ENCODE measurements at regions not wholly inside any gene's neighbourhood (a gene's known extent, or its start where the extent isn't known, plus 50 kb on each side); places are given as distances from the start of the nearest gene placed in this dataset.
"Not testable (repeated sequence)": the region's sequence is repeated elsewhere in the genome, so short reads cannot be mapped to it uniquely, and the experiment has no call there.

- Mint-ChIP-seq H3K4me1 (no peaks in the 10 kb centered on the region), H3K4me3 (no peak overlapping the region), H3K27me3 (no peaks in the 10 kb centered on the region), H3K9me3 (peaks cover 6 to 10% of the 10 kb centered on the region in 2 donors), H3K27ac (no peak overlapping the region), H3K36me3 (no peaks in the 10 kb centered on the region)
- ATAC-seq (replicated peaks) (no peak), DNase-seq (no peak)
Observed at GRCh38 chr13:85197431-85197830, 601.8 kb downstream of the SLITRK6 start.

- peaks cover 4% of the 10 kb centered on the region in 2 donors for H3K9me3 Mint-ChIP-seq
- no peak overlapping the region for H3K4me3 Mint-ChIP-seq
- no peaks in the 10 kb centered on the region for H3K36me3 Mint-ChIP-seq
- no peaks in the 10 kb centered on the region for H3K27me3 Mint-ChIP-seq
- DNase-seq = no peak
- no peaks in the 10 kb centered on the region for H3K4me1 Mint-ChIP-seq
- H3K27ac Mint-ChIP-seq = no peak overlapping the region
- ATAC-seq (replicated peaks) = no peak
Observed at GRCh38 chr13:85194482-85194881, 604.7 kb downstream of the SLITRK6 start.

DNA sequence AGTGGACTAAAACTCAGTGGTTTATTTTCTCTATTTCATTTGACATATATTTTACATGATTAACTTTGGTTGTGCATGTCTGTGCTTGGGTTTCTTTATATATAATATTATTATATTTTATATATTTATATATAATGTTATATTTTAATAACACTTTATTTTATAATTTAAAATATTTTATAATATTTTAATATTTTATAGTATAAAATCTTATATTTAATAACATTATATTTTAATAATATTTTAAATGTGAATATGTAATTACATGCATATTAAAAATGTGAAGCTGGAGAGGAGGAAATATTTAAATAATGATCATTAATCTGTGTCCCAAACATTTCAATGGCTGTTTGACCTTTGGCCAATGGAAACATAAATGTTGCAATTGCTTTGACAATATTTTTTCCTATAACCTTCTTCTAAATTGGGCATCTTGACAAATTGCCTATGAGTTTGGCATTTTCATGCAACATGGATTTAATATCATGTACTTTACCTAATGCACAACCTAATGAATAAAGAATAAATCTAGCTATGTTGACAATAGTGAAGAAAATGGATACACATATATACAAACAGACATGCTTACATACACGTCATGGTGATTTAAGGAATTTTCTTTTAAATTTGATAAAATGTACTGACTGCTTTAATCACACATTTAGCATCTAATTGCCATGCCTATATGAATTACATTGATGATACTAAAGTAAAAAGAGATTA, 607.1 kb downstream of the SLITRK6 start:
- no peaks in the 10 kb centered on the region for H3K36me3 Mint-ChIP-seq
- H3K27ac Mint-ChIP-seq = no peak overlapping the region
- H3K4me3 Mint-ChIP-seq = no peak overlapping the region
- no peaks in the 10 kb centered on the region for H3K27me3 Mint-ChIP-seq
- DNase-seq (no peak), ATAC-seq (replicated peaks) (no peak)
- no peaks in the 10 kb centered on the region for H3K4me1 Mint-ChIP-seq
- H3K9me3 Mint-ChIP-seq = peaks cover 0 to 3% of the 10 kb centered on the region in 2 donors

- Mint-ChIP-seq H3K9me3 (peaks cover 3 to 5% of the 10 kb centered on the region in 2 donors), H3K4me3 (no peak overlapping the region), H3K4me1 (no peaks in the 10 kb centered on the region), H3K36me3 (no peaks in the 10 kb centered on the region), H3K27me3 (no peaks in the 10 kb centered on the region), H3K27ac (no peak overlapping the region)
- no peak for DNase-seq
- no peak for ATAC-seq (replicated peaks)
Observed at GRCh38 chr13:85186356-85187045, 612.7 kb downstream of the SLITRK6 start.

DNA sequence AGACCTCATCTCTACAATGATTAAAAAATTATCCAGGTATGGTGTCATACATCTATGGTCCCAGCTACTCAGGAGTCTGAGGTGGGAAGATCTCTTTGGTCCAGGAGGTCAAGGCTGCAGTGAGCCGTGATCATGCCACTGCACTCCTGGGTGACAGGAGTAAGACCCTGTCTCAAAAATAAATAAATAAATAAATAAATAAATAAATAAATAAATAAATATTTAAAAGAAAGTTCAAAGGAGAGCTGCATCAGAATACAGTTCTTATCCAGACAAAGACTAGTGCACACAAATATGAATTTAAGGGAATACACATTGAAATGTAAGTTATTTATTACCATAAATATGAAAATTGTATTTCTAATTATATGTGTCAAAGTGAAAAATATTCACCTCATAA, 624.9 kb downstream of the SLITRK6 start:
- H3K9me3 Mint-ChIP-seq = peaks cover 6 to 7% of the 10 kb centered on the region in 2 donors

DNA sequence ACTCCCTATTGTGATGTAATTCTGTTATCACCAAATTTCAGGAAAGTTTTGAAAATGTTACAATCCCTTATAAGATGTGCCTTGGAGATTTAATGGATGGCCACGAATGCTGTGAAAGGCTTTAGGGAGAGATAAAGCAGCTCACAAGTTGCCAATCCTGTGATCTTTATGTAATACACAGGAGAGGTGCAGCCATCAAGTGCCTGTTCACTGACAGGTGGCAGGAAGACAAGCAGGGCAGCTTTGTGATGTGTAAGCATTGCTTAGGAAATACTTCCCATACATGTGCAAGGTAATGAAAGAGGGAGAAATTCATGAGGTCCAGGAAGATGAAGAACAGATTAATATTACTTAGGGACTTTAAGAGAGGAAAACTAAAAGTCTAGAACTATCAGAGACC, 628.8 kb downstream of the SLITRK6 start:
- DNase-seq = no peak
- Mint-ChIP-seq H3K27me3 (no peaks in the 10 kb centered on the region), H3K9me3 (peaks cover 0 to 3% of the 10 kb centered on the region in 2 donors), H3K4me1 (no peaks in the 10 kb centered on the region), H3K36me3 (no peaks in the 10 kb centered on the region), H3K27ac (no peak overlapping the region), H3K4me3 (no peak overlapping the region)
- ATAC-seq (replicated peaks) = no peak

More for the DNA sequence above, 624.9 kb downstream of the SLITRK6 start:
- H3K27me3 Mint-ChIP-seq = no peaks in the 10 kb centered on the region
- no peak overlapping the region for H3K27ac Mint-ChIP-seq
- no peak overlapping the region for H3K4me3 Mint-ChIP-seq
- DNase-seq (no peak), ATAC-seq (replicated peaks) (no peak)
- H3K36me3 Mint-ChIP-seq = no peaks in the 10 kb centered on the region
- H3K4me1 Mint-ChIP-seq = no peaks in the 10 kb centered on the region

GRCh38 chr13:85166891-85167290, 632.3 kb downstream of the SLITRK6 start:
- H3K9me3 Mint-ChIP-seq = peaks cover 12 to 13% of the 10 kb centered on the region in 2 donors
- no peak overlapping the region for H3K27ac Mint-ChIP-seq
- H3K27me3 Mint-ChIP-seq = no peaks in the 10 kb centered on the region
- no peaks in the 10 kb centered on the region for H3K36me3 Mint-ChIP-seq
- no peaks in the 10 kb centered on the region for H3K4me1 Mint-ChIP-seq
- ATAC-seq (replicated peaks) (no peak), DNase-seq (no peak)
- no peak overlapping the region for H3K4me3 Mint-ChIP-seq

DNA sequence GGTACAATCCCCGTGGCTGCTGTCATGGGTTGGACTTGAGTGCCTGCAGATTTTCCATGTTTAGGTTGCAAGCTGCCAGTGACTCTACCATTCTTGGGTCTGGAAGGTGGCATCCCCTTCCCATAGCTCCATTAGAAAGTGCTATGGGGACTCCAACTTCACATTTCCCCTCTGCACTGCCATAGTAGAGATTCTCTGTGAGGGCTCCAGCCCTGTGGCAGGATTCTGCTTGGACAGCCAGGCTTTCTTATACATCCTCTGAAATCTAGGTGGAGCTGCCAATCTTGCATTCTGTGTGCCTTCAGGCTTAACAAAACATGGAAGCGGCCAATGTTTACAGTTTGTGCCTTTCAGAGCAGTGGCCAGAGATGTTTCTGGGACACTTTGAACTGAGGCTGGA, 636.2 kb downstream of the SLITRK6 start:
- no peaks in the 10 kb centered on the region for H3K36me3 Mint-ChIP-seq
- no peak for DNase-seq

GRCh38 chr13:85148009-85148408, 651.2 kb downstream of the SLITRK6 start:
- DNase-seq (no peak), ATAC-seq (replicated peaks) (no peak)
- Mint-ChIP-seq H3K36me3 (no peaks in the 10 kb centered on the region), H3K4me1 (no peaks in the 10 kb centered on the region), H3K9me3 (peaks cover 3% of the 10 kb centered on the region in 2 donors), H3K4me3 (no peak overlapping the region), H3K27me3 (no peaks in the 10 kb centered on the region), H3K27ac (no peak overlapping the region)

More for the DNA sequence above, 636.2 kb downstream of the SLITRK6 start:
- Mint-ChIP-seq H3K9me3 (peaks cover 9 to 14% of the 10 kb centered on the region in 2 donors), H3K27ac (no peak overlapping the region), H3K27me3 (no peaks in the 10 kb centered on the region), H3K4me3 (no peak overlapping the region), H3K4me1 (no peaks in the 10 kb centered on the region)
- no peak for ATAC-seq (replicated peaks)

DNA sequence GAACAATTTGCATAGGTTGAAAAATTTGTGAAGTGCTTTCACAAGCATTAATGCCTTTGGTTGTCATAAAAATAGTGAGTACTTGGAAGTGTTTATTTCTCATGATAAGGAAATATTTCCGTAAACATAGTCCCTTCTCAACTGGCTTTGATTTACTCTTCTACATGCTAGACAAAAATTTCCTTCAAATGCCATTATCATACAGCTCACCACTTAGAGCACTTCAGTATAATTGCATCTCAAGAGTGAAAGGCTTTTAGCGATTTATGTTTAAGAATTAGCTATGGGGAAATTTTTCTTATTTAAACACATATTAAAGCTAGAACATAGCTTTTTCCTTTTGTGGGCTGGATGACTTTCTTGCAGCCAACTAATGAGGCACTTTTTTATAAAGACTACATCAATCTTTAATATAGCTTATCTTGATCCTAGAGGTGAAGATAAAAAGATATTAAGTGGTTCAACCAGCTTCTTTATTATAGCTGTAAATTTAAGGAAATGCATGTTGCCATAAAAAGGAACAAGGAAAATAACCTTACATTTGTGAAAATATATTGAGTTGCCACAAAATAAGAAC, 656.8 kb downstream of the SLITRK6 start:
- no peak for DNase-seq
- Mint-ChIP-seq H3K9me3 (peaks cover 0 to 4% of the 10 kb centered on the region in 2 donors), H3K36me3 (no peaks in the 10 kb centered on the region), H3K4me3 (no peak overlapping the region), H3K27me3 (no peaks in the 10 kb centered on the region), H3K4me1 (no peaks in the 10 kb centered on the region), H3K27ac (no peak overlapping the region)
- ATAC-seq (replicated peaks) = no peak

DNA sequence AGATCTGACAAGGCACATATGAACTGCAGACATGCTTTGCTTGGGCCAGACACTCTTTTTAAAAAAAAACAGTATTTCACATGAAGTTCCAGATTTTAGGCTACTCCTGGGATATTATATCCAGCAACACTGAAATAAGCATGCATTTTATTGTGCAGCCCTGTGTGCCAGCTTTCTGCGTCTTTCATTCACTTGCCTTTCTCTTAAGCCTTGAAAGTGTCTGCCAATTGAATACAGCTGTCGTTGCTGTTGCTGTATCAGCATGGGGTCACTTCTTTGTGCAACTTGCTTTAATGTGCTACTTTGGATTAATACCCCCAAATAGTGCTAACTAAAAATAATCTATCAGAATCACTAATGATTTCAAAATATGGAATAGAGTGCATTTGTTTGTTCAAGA, 657.8 kb downstream of the SLITRK6 start:
- H3K9me3 Mint-ChIP-seq = peaks cover 0 to 4% of the 10 kb centered on the region in 2 donors
- no peak overlapping the region for H3K4me3 Mint-ChIP-seq
- no peaks in the 10 kb centered on the region for H3K36me3 Mint-ChIP-seq
- H3K27ac Mint-ChIP-seq = no peak overlapping the region
- ATAC-seq (replicated peaks) = no peak
- no peaks in the 10 kb centered on the region for H3K27me3 Mint-ChIP-seq
- DNase-seq = no peak
- no peaks in the 10 kb centered on the region for H3K4me1 Mint-ChIP-seq

DNA sequence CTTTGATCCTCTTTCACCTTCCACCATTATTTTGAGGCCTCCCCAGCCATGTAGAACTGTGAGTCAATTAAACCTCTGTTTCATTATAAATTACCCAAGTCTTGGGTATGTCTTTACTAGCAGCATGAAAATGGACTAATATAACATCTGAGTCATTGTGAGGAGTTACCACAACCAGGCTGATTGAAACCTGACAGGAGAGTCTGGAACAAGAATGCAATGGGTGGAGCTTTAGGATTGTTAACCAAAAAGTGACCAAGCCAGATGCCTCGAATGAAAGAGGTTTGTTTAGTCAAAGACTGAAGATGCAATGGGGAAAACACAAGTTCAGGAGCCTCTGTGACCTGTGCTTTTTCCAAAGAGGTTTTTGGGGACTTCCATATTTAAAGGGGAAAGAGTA, 659.0 kb downstream of the SLITRK6 start:
- no peaks in the 10 kb centered on the region for H3K4me1 Mint-ChIP-seq
- DNase-seq (no peak), ATAC-seq (replicated peaks) (no peak)
- no peak overlapping the region for H3K4me3 Mint-ChIP-seq
- H3K9me3 Mint-ChIP-seq = peaks cover 0 to 4% of the 10 kb centered on the region in 2 donors
- no peaks in the 10 kb centered on the region for H3K36me3 Mint-ChIP-seq
- no peak overlapping the region for H3K27ac Mint-ChIP-seq
- H3K27me3 Mint-ChIP-seq = no peaks in the 10 kb centered on the region

- Mint-ChIP-seq H3K27ac (no peak overlapping the region), H3K27me3 (no peaks in the 10 kb centered on the region), H3K9me3 (peaks cover 1 to 4% of the 10 kb centered on the region in 2 donors), H3K36me3 (no peaks in the 10 kb centered on the region), H3K4me1 (no peaks in the 10 kb centered on the region), H3K4me3 (no peak overlapping the region)
- DNase-seq = no peak
- no peak for ATAC-seq (replicated peaks)
Observed at GRCh38 chr13:85137516-85137915, 661.7 kb downstream of the SLITRK6 start.

DNA sequence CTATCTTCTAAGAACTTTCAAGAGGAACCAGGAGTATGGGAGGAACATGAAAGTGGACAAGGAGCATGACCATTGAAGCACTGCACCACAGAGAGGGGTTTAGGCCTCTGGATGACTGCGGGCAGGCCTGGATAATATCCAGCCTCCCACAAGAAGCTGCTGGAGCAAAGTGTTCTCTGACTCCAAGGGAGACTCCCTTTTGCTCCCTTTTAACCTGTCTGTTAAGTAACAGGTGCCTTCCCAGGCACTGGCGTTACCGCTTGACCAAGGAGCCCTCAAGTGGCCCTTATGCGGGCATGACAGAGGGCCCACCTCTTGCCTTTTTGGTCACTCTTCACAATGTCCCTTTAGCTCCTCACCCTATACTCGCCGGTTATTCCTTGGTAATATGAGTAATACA, 666.2 kb downstream of the SLITRK6 start:
- no peak for DNase-seq
- ATAC-seq (replicated peaks) = no peak
- no peaks in the 10 kb centered on the region for H3K36me3 Mint-ChIP-seq
- no peaks in the 10 kb centered on the region for H3K27me3 Mint-ChIP-seq
- peaks cover 1 to 4% of the 10 kb centered on the region in 2 donors for H3K9me3 Mint-ChIP-seq
- H3K4me1 Mint-ChIP-seq = no peaks in the 10 kb centered on the region
- H3K27ac Mint-ChIP-seq = no peak overlapping the region
- H3K4me3 Mint-ChIP-seq = no peak overlapping the region

- not testable (repeated sequence) for H3K27me3 Mint-ChIP-seq; H3K9me3 Mint-ChIP-seq; H3K36me3 Mint-ChIP-seq; H3K4me1 Mint-ChIP-seq; DNase-seq; H3K27ac Mint-ChIP-seq; H3K4me3 Mint-ChIP-seq; ATAC-seq (replicated peaks)
Observed at GRCh38 chr13:85123501-85123900, 675.7 kb downstream of the SLITRK6 start.

All from stimulated activated naive B cell treated with anti-CD40 and anti-IgM and Interleukin-4, amounts not matched to agents 10 μg/mL and 1 μg/mL and 100 μg/mL, for 72 hours (primary cell).